ENCODE measurements at regions not wholly inside any gene's neighbourhood (a gene's known extent, or its start where the extent isn't known, plus 50 kb on each side); places are given as distances from the start of the nearest gene placed in this dataset.
"Not testable (repeated sequence)": the region's sequence is repeated elsewhere in the genome, so short reads cannot be mapped to it uniquely, and the experiment has no call there.

- no peak for DNase-seq (ENCODE audit: low read depth)
- TF ChIP-seq, protein P1, sequence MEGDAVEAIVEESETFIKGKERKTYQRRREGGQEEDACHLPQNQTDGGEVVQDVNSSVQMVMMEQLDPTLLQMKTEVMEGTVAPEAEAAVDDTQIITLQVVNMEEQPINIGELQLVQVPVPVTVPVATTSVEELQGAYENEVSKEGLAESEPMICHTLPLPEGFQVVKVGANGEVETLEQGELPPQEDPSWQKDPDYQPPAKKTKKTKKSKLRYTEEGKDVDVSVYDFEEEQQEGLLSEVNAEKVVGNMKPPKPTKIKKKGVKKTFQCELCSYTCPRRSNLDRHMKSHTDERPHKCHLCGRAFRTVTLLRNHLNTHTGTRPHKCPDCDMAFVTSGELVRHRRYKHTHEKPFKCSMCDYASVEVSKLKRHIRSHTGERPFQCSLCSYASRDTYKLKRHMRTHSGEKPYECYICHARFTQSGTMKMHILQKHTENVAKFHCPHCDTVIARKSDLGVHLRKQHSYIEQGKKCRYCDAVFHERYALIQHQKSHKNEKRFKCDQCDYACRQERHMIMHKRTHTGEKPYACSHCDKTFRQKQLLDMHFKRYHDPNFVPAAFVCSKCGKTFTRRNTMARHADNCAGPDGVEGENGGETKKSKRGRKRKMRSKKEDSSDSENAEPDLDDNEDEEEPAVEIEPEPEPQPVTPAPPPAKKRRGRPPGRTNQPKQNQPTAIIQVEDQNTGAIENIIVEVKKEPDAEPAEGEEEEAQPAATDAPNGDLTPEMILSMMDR (IDR thresholded peaks at IDR 0.05; ENCODE audit: low read depth, low read length, missing control alignments) = no peak
- no peak overlapping the region for H3K4me3 ChIP-seq (ENCODE audit: low read depth, low read length)
These were observed 170.3 kb upstream of the PDE7B start for GRCh38 chr6:135680964-135681913.

GRCh38 chr6:135686784-135687301 is 164.7 kb upstream of the PDE7B start:
- TF ChIP-seq, protein P1 (IDR thresholded peaks at IDR 0.05; ENCODE audit: low read depth, low read length, missing control alignments) = no peak
- DNase-seq (ENCODE audit: low read depth) = no peak
- no peak overlapping the region for H3K4me3 ChIP-seq (ENCODE audit: low read depth, low read length)

DNA sequence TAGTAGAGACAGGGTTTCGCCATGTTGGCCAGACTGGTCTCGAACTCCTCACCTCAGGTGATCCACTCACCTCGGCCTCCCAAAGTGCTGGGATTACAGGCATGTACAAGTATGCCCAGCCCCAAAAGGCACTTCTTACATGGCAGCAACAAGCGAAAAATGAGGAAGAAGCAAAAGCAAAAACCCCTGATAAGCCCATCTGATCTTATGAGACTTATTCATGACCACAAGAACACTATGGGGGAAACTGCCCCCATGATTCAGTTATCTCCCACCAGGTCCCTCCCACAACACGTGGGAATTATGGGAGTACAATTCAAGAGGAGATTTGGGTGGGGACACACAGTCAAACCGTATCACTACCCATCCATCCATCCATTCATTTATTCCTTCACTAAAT is 163.0 kb upstream of the PDE7B start:
- not testable (repeated sequence) for H3K4me3 ChIP-seq (ENCODE audit: low read depth, low read length); DNase-seq (ENCODE audit: low read depth)

GRCh38 chr6:135692426-135692825 is 159.1 kb upstream of the PDE7B start:
- DNase-seq (ENCODE audit: low read depth) = no peak
- no peak overlapping the region for H3K4me3 ChIP-seq (ENCODE audit: low read depth, low read length)

GRCh38 chr6:135693811-135694370 is 157.6 kb upstream of the PDE7B start:
- H3K4me3 ChIP-seq (ENCODE audit: low read depth, low read length) = no peak overlapping the region
- TF ChIP-seq, protein P1 (IDR thresholded peaks at IDR 0.05; ENCODE audit: low read depth, low read length, missing control alignments) = no peak
- DNase-seq (ENCODE audit: low read depth) = no peak

More at GRCh38 chr6:135692426-135692825, 159.1 kb upstream of the PDE7B start:
- TF ChIP-seq, protein P1 (IDR thresholded peaks at IDR 0.05; ENCODE audit: low read depth, low read length, missing control alignments) = no peak

DNA sequence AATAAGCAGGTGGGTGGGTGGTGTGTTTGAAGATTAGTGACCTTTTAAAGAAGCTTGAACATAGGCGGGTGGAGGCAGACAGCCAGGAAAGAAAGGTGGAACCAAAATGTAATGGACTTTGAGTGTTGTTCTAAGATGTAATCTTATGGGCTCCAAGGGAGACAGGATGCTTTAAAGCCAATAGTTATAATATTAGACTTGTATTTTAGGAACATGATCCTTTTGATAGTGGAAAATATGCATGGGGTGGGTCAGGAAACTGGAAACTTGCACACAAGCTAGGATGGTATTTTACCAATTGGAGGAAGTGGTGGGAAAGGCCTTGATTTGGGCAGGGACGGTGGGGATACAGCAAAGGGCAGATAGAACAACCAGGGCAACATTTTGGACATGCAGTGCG is 151.8 kb upstream of the PDE7B start:
- TF ChIP-seq, protein P1 (IDR thresholded peaks at IDR 0.05; ENCODE audit: low read depth, low read length, missing control alignments) = no peak
- DNase-seq (ENCODE audit: low read depth) = no peak
- no peak overlapping the region for H3K4me3 ChIP-seq (ENCODE audit: low read depth, low read length)

DNA sequence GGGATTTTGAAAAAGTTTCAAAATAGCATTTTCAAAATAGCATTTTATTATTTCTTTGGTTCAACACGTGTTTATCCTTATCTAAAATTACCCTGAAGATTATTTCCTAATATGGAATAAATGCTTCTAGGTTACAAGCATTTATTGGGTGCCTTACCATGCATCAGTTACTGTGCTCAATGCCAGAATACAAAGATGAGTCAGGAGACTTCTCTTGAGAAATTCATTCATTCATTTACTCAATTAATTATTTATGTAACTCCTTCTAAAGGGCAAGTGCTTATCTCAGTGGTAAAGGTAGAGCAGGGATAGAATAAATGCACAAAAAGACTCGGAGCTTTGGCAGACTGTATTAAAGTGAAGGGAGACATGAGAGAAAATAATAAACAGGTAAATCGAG is 150.1 kb upstream of the PDE7B start:
- TF ChIP-seq, protein P1 (IDR thresholded peaks at IDR 0.05; ENCODE audit: low read depth, low read length, missing control alignments) = no peak
- DNase-seq (ENCODE audit: low read depth) = no peak
- H3K4me3 ChIP-seq (ENCODE audit: low read depth, low read length) = no peak overlapping the region

Measured in GM12864 (cell line).